ENCODE measurements at regions not wholly inside any gene's neighbourhood (a gene's known extent, or its start where the extent isn't known, plus 50 kb on each side); places are given as distances from the start of the nearest gene placed in this dataset.

GRCh38 chr3:166071831-166072230 is 234.6 kb upstream of the BCHE start:
- no peak for DNase-seq (ENCODE audit: low read depth, low spot score)
- H3K27me3 ChIP-seq (ENCODE audit: control insufficient read depth, insufficient read depth, low read length): no peaks in the 10 kb centered on the region
- no peak overlapping the region for H3K4me3 ChIP-seq (ENCODE audit: low read depth, low read length)
- ChIA-PET CTCF (no interaction called here), POLR2A (no interaction called here)
- H3K9me3 ChIP-seq (ENCODE audit: control insufficient read depth, insufficient read depth, low read length): no peaks in the 10 kb centered on the region
- no peak for TF ChIP-seq CTCF (IDR thresholded peaks at IDR 0.05; ENCODE audit: low read depth, low read length)
- H3K27ac ChIP-seq (ENCODE audit: low read depth, low read length): no peak overlapping the region

GRCh38 chr3:166064476-166064875 is 227.3 kb upstream of the BCHE start:
- DNase-seq (ENCODE audit: low read depth, low spot score): no peak
- POLR2A ChIA-PET: no interaction called here
- TF ChIP-seq CTCF (IDR thresholded peaks at IDR 0.05; ENCODE audit: low read depth, low read length): no peak
- no peak overlapping the region for H3K4me3 ChIP-seq (ENCODE audit: low read depth, low read length)
- no peaks in the 10 kb centered on the region for H3K27me3 ChIP-seq (ENCODE audit: control insufficient read depth, insufficient read depth, low read length)
- H3K9me3 ChIP-seq (ENCODE audit: control insufficient read depth, insufficient read depth, low read length): no peaks in the 10 kb centered on the region
- CTCF ChIA-PET: no interaction called here
- no peak overlapping the region for H3K27ac ChIP-seq (ENCODE audit: low read depth, low read length)

DNA sequence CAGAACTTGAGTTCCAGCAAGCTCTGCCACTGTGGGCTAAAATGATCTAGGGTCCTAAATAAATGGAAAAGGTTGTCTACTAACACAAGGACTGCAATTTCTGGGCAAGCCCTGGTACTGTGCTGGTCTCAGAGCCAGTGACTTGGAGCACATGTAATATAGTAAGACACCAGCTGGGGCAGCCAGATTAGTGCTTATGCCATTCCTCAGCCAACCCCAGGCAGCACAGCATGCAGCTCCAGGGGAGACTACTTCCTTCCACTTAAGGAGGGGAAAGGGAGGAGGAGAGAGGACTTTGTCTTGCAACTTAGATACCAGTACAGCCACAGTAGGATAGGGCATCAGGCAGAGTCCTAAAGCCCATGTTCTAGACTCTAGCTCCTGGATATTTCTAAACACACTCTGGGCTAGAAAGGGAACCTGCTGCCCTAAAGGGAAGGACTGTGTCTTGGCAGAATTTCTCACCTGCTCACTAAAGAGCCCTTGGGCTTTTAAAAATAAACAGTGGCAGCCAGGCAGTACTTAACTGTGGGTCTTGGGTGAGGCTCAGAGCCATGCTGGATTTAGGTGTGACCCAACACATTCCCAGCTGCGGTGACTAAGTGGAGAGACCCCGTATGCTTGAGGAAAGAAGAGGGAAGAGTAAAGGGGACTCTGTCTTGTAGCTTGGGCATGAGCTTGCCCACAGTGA is 223.7 kb upstream of the BCHE start:
- no peak overlapping the region for H3K27ac ChIP-seq (ENCODE audit: low read depth, low read length)
- no peaks in the 10 kb centered on the region for H3K9me3 ChIP-seq (ENCODE audit: control insufficient read depth, insufficient read depth, low read length)
- H3K4me3 ChIP-seq (ENCODE audit: low read depth, low read length): no peak overlapping the region
- CTCF ChIA-PET: interaction anchor here (0.6 kb wide), 1 partner anchor 206 kb away, joined by 3 read pairs; no protein-coding TSS in a partner anchor
- H3K27me3 ChIP-seq (ENCODE audit: control insufficient read depth, insufficient read depth, low read length): no peaks in the 10 kb centered on the region
- no peak for TF ChIP-seq CTCF (IDR thresholded peaks at IDR 0.05; ENCODE audit: low read depth, low read length)
- POLR2A ChIA-PET: no interaction called here
- DNase-seq (ENCODE audit: low read depth, low spot score): no peak

DNA sequence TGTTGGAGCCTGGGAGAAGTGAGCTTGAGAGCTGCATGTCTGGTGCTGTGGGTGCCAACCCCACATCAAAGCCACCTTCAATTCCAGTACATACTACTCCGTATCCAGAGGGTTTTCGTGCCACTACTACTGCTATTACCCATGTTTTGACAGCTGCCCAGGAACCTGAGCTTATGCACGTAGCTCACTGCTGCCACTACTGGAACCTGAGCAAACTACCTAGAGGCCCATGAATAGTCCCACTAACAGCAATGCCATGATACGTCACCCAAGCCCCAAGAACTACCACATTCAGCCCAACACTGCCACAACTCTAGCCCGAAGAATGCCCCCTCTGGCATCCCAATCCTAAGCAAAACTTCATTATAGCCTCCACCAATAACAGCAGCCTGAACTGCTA is 215.2 kb upstream of the BCHE start:
- CTCF ChIA-PET: interaction anchor here (0.6 kb wide), 1 partner anchor 980 kb away, joined by 3 read pairs; no protein-coding TSS in a partner anchor
- TF ChIP-seq CTCF (IDR thresholded peaks at IDR 0.05; ENCODE audit: low read depth, low read length): no peak

GRCh38 chr3:166029507-166029906 is 192.3 kb upstream of the BCHE start:
- Histone ChIP-seq H3K9me3 (ENCODE audit: control insufficient read depth, insufficient read depth, low read length) (peaks cover 4% of the 10 kb centered on the region; the same call in 1 of the 2 replicates), H3K27ac (ENCODE audit: low read depth, low read length) (no peak overlapping the region), H3K4me3 (ENCODE audit: low read depth, low read length) (no peak overlapping the region), H3K27me3 (ENCODE audit: control insufficient read depth, insufficient read depth, low read length) (no peaks in the 10 kb centered on the region)
- no peak for TF ChIP-seq CTCF (IDR thresholded peaks at IDR 0.05; ENCODE audit: low read depth, low read length)
- no peak for DNase-seq (ENCODE audit: low read depth, low spot score)
- ChIA-PET POLR2A (no interaction called here), CTCF (no interaction called here)

More for the DNA sequence above, 215.2 kb upstream of the BCHE start:
- H3K4me3 ChIP-seq (ENCODE audit: low read depth, low read length): no peak overlapping the region
- H3K27me3 ChIP-seq (ENCODE audit: control insufficient read depth, insufficient read depth, low read length): no peaks in the 10 kb centered on the region
- H3K27ac ChIP-seq (ENCODE audit: low read depth, low read length): no peak overlapping the region
- no peaks in the 10 kb centered on the region for H3K9me3 ChIP-seq (ENCODE audit: control insufficient read depth, insufficient read depth, low read length)
- POLR2A ChIA-PET: no interaction called here
- DNase-seq (ENCODE audit: low read depth, low spot score): no peak

Data from AG04450 (cell line).